Stomach (tissue), 4 donors: ENCODE measurements at regions not wholly inside any gene's neighbourhood (a gene's known extent, or its start where the extent isn't known, plus 50 kb on each side); places are given as distances from the start of the nearest gene placed in this dataset.

Source experiments
- EP300 ChIP-seq: sonication (generic); formaldehyde crosslinking; IDR thresholded peaks from one replicate; pipeline ENCODE4 v1.6.1; 2017; ENCODE audit warnings: antibody characterized with exemption
- POLR2A ChIP-seq, 4 donors: fragments of 450-650 bp; IDR thresholded peaks; one replicate each; pipeline ENCODE4 v1.6.1; 2016; ENCODE audit warnings: antibody characterized with exemption in 4 of 4, control low read depth in 2 of 4, mild to moderate bottlenecking in 1 of 4, moderate library complexity in 1 of 4
- POLR2AphosphoS5 ChIP-seq, 3 donors: sonication (generic); formaldehyde crosslinking; IDR thresholded peaks; one replicate each; pipeline ENCODE4 v1.6.1; 2016; ENCODE audit warnings: antibody characterized with exemption in 3 of 3
- TF ChIP-seq, protein P1 (sequence below), 7 experiments: fragments of 450-650 bp in 4 of 7; fragments of 200-600 bp in 3 of 7; sonication (generic) in 3 of 7; IDR thresholded peaks; one replicate each; pipeline ENCODE4 v1.5.1; 2016 to 2019; ENCODE audit warnings: antibody characterized with exemption in 7 of 7, control low read depth in 2 of 7, mild to moderate bottlenecking in 1 of 7

GRCh38 chr10:9052767-9053166 is 998.3 kb downstream of the GATA3 start:
- TF ChIP-seq, protein P1, sequence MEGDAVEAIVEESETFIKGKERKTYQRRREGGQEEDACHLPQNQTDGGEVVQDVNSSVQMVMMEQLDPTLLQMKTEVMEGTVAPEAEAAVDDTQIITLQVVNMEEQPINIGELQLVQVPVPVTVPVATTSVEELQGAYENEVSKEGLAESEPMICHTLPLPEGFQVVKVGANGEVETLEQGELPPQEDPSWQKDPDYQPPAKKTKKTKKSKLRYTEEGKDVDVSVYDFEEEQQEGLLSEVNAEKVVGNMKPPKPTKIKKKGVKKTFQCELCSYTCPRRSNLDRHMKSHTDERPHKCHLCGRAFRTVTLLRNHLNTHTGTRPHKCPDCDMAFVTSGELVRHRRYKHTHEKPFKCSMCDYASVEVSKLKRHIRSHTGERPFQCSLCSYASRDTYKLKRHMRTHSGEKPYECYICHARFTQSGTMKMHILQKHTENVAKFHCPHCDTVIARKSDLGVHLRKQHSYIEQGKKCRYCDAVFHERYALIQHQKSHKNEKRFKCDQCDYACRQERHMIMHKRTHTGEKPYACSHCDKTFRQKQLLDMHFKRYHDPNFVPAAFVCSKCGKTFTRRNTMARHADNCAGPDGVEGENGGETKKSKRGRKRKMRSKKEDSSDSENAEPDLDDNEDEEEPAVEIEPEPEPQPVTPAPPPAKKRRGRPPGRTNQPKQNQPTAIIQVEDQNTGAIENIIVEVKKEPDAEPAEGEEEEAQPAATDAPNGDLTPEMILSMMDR (IDR thresholded peaks at IDR 0.05) = no peak
- TF ChIP-seq POLR2AphosphoS5 (IDR thresholded peaks at IDR 0.05) (no peak), POLR2A (IDR thresholded peaks at IDR 0.05) (no peak), EP300 (no peak)
